Effector memory CD8-positive, alpha-beta T cell (primary cell): ENCODE measurements at regions not wholly inside any gene's neighbourhood (a gene's known extent, or its start where the extent isn't known, plus 50 kb on each side); places are given as distances from the start of the nearest gene placed in this dataset.

Experiments
- ATAC-seq: fragments of 150-1000 bp; cut with Tn5 transposase; replicated peaks from 2 replicates; pipeline ENCODE4 v1.10.0; 2021; ENCODE audit warnings: mild to moderate bottlenecking, moderate library complexity
- DNase-seq, 3 experiments: peaks; one replicate each; pipeline ENCODE4 v3.0.0; 2021
- H3K27ac Mint-ChIP-seq, 2 donors: one replicate each; pipeline ENCODE4 v1.8.0; 2022; ENCODE audit warnings: mild to moderate bottlenecking in 2 of 2, mixed read lengths in 2 of 2, moderate library complexity in 2 of 2
- H3K27me3 Mint-ChIP-seq, 2 donors: one replicate each; pipeline ENCODE4 v1.8.0; 2022; ENCODE audit warnings: mixed read lengths in 2 of 2
- H3K36me3 Mint-ChIP-seq: one replicate; pipeline ENCODE4 v1.8.0; 2022; ENCODE audit warnings: mild to moderate bottlenecking, moderate library complexity, mixed read lengths; ENCODE audit not compliant: insufficient read depth
- H3K4me1 Mint-ChIP-seq, 2 donors: one replicate each; pipeline ENCODE4 v1.8.0; 2022; ENCODE audit warnings: low read depth in 2 of 2, mixed read lengths in 2 of 2
- H3K4me3 Mint-ChIP-seq, 2 donors: one replicate each; pipeline ENCODE4 v1.8.0; 2022; ENCODE audit warnings: mild to moderate bottlenecking in 2 of 2, mixed read lengths in 2 of 2, moderate library complexity in 2 of 2
- H3K9me3 Mint-ChIP-seq, 2 donors: one replicate each; pipeline ENCODE4 v1.8.0; 2022; ENCODE audit warnings: mixed read lengths in 2 of 2

- DNase-seq (no peak), ATAC-seq (no peak)
- no peak overlapping the region for H3K4me3 Mint-ChIP-seq
- peaks cover 2% of the 10 kb centered on the region for H3K36me3 Mint-ChIP-seq
- no peaks in the 10 kb centered on the region for H3K27me3 Mint-ChIP-seq
- peaks cover 7 to 12% of the 10 kb centered on the region in 2 donors for H3K9me3 Mint-ChIP-seq
- H3K4me1 Mint-ChIP-seq = no peaks in the 10 kb centered on the region
- H3K27ac Mint-ChIP-seq = no peak overlapping the region
Measured at GRCh38 chr12:115419145-115419646, 735.2 kb upstream of the TBX3 start.

GRCh38 chr12:115417610-115418009 is 733.6 kb upstream of the TBX3 start:
- Mint-ChIP-seq H3K27me3 (no peaks in the 10 kb centered on the region), H3K9me3 (peaks cover 11 to 12% of the 10 kb centered on the region in 2 donors), H3K27ac (no peak overlapping the region), H3K36me3 (peaks cover 2% of the 10 kb centered on the region), H3K4me1 (no peaks in the 10 kb centered on the region), H3K4me3 (no peak overlapping the region)
- ATAC-seq = no peak
- DNase-seq = no peak

- ATAC-seq (no peak), DNase-seq (no peak)
- H3K4me1 Mint-ChIP-seq = no peaks in the 10 kb centered on the region
- peaks cover 2% of the 10 kb centered on the region for H3K36me3 Mint-ChIP-seq
- H3K9me3 Mint-ChIP-seq = peaks cover 11 to 12% of the 10 kb centered on the region in 2 donors
- no peak overlapping the region for H3K27ac Mint-ChIP-seq
- H3K4me3 Mint-ChIP-seq = no peak overlapping the region
- no peaks in the 10 kb centered on the region for H3K27me3 Mint-ChIP-seq
Measured at GRCh38 chr12:115416869-115417268, 732.9 kb upstream of the TBX3 start.

GRCh38 chr12:115413626-115414025 is 729.7 kb upstream of the TBX3 start:
- no peak overlapping the region for H3K4me3 Mint-ChIP-seq
- DNase-seq = no peak
- no peak overlapping the region for H3K27ac Mint-ChIP-seq
- peaks cover 9 to 12% of the 10 kb centered on the region in 2 donors for H3K9me3 Mint-ChIP-seq
- peaks cover 2% of the 10 kb centered on the region for H3K36me3 Mint-ChIP-seq
- H3K27me3 Mint-ChIP-seq = no peaks in the 10 kb centered on the region
- no peaks in the 10 kb centered on the region for H3K4me1 Mint-ChIP-seq
- ATAC-seq = no peak

GRCh38 chr12:115412831-115413230 is 728.9 kb upstream of the TBX3 start:
- no peak overlapping the region for H3K27ac Mint-ChIP-seq
- peaks cover 2% of the 10 kb centered on the region for H3K36me3 Mint-ChIP-seq
- DNase-seq (no peak), ATAC-seq (no peak)
- no peak overlapping the region for H3K4me3 Mint-ChIP-seq
- H3K27me3 Mint-ChIP-seq = no peaks in the 10 kb centered on the region
- peaks cover 9 to 12% of the 10 kb centered on the region in 2 donors for H3K9me3 Mint-ChIP-seq
- no peaks in the 10 kb centered on the region for H3K4me1 Mint-ChIP-seq

GRCh38 chr12:115411121-115411520 is 727.1 kb upstream of the TBX3 start:
- no peak for ATAC-seq
- Mint-ChIP-seq H3K27ac (no peak overlapping the region), H3K4me1 (no peaks in the 10 kb centered on the region), H3K9me3 (peaks cover under 1 to 9% of the 10 kb centered on the region in 2 donors), H3K27me3 (no peaks in the 10 kb centered on the region), H3K4me3 (no peak overlapping the region), H3K36me3 (no peaks in the 10 kb centered on the region)
- no peak for DNase-seq

- Mint-ChIP-seq H3K27me3 (no peaks in the 10 kb centered on the region), H3K27ac (no peak overlapping the region), H3K4me3 (no peak overlapping the region), H3K4me1 (no peaks in the 10 kb centered on the region), H3K36me3 (no peaks in the 10 kb centered on the region), H3K9me3 (peaks cover 0 to 2% of the 10 kb centered on the region in 2 donors)
- DNase-seq (no peak), ATAC-seq (no peak)
Measured at GRCh38 chr12:115408642-115409041, 724.7 kb upstream of the TBX3 start.

- peaks cover 0 to 2% of the 10 kb centered on the region in 2 donors for H3K9me3 Mint-ChIP-seq
- no peak for ATAC-seq
- no peak for DNase-seq
- H3K4me1 Mint-ChIP-seq = no peaks in the 10 kb centered on the region
- no peaks in the 10 kb centered on the region for H3K36me3 Mint-ChIP-seq
- H3K4me3 Mint-ChIP-seq = no peak overlapping the region
- H3K27ac Mint-ChIP-seq = no peak overlapping the region
- H3K27me3 Mint-ChIP-seq = no peaks in the 10 kb centered on the region
Measured at GRCh38 chr12:115407723-115408122, 723.7 kb upstream of the TBX3 start.

GRCh38 chr12:115407036-115407435 is 723.1 kb upstream of the TBX3 start:
- H3K4me3 Mint-ChIP-seq = no peak overlapping the region
- ATAC-seq = no peak
- DNase-seq = no peak
- H3K27me3 Mint-ChIP-seq = no peaks in the 10 kb centered on the region
- H3K27ac Mint-ChIP-seq = no peak overlapping the region
- peaks cover 0 to 2% of the 10 kb centered on the region in 2 donors for H3K9me3 Mint-ChIP-seq
- H3K4me1 Mint-ChIP-seq = no peaks in the 10 kb centered on the region
- no peaks in the 10 kb centered on the region for H3K36me3 Mint-ChIP-seq

GRCh38 chr12:115405471-115405860 is 721.5 kb upstream of the TBX3 start:
- no peak for DNase-seq
- H3K36me3 Mint-ChIP-seq = no peaks in the 10 kb centered on the region

GRCh38 chr12:115404761-115405470 is 720.9 kb upstream of the TBX3 start:
- peaks cover 0 to 2% of the 10 kb centered on the region in 2 donors for H3K9me3 Mint-ChIP-seq
- ATAC-seq = no peak
- no peaks in the 10 kb centered on the region for H3K4me1 Mint-ChIP-seq
- H3K4me3 Mint-ChIP-seq = no peak overlapping the region
- DNase-seq = no peak
- no peaks in the 10 kb centered on the region for H3K27me3 Mint-ChIP-seq
- no peaks in the 10 kb centered on the region for H3K36me3 Mint-ChIP-seq
- H3K27ac Mint-ChIP-seq = no peak overlapping the region

More at GRCh38 chr12:115405471-115405860, 721.5 kb upstream of the TBX3 start:
- Mint-ChIP-seq H3K4me3 (no peak overlapping the region), H3K27me3 (no peaks in the 10 kb centered on the region), H3K27ac (no peak overlapping the region), H3K9me3 (peaks cover 0 to 2% of the 10 kb centered on the region in 2 donors), H3K4me1 (no peaks in the 10 kb centered on the region)
- ATAC-seq = no peak

GRCh38 chr12:115403689-115404088 is 719.7 kb upstream of the TBX3 start:
- no peaks in the 10 kb centered on the region for H3K27me3 Mint-ChIP-seq
- peaks cover 0 to 2% of the 10 kb centered on the region in 2 donors for H3K9me3 Mint-ChIP-seq
- no peak overlapping the region for H3K4me3 Mint-ChIP-seq
- DNase-seq (no peak), ATAC-seq (no peak)
- H3K36me3 Mint-ChIP-seq = no peaks in the 10 kb centered on the region
- no peaks in the 10 kb centered on the region for H3K4me1 Mint-ChIP-seq
- no peak overlapping the region for H3K27ac Mint-ChIP-seq

GRCh38 chr12:115403253-115403652 is 719.3 kb upstream of the TBX3 start:
- Mint-ChIP-seq H3K27ac (no peak overlapping the region), H3K27me3 (no peaks in the 10 kb centered on the region), H3K36me3 (no peaks in the 10 kb centered on the region), H3K4me1 (no peaks in the 10 kb centered on the region), H3K9me3 (peaks cover 0 to 2% of the 10 kb centered on the region in 2 donors), H3K4me3 (no peak overlapping the region)
- ATAC-seq (no peak), DNase-seq (no peak)

- no peaks in the 10 kb centered on the region for H3K4me1 Mint-ChIP-seq
- H3K9me3 Mint-ChIP-seq = peaks cover under 1 to 2% of the 10 kb centered on the region in 2 donors
- no peak overlapping the region for H3K4me3 Mint-ChIP-seq
- DNase-seq = no peak
- H3K27me3 Mint-ChIP-seq = no peaks in the 10 kb centered on the region
- no peak for ATAC-seq
- no peaks in the 10 kb centered on the region for H3K36me3 Mint-ChIP-seq
- H3K27ac Mint-ChIP-seq = no peak overlapping the region
Measured at GRCh38 chr12:115402443-115403180, 718.6 kb upstream of the TBX3 start.
